GM23338 (cell line): ENCODE measurements at regions not wholly inside any gene's neighbourhood (a gene's known extent, or its start where the extent isn't known, plus 50 kb on each side); places are given as distances from the start of the nearest gene placed in this dataset.

ENCODE experiments used
- CREB1 ChIP-seq: fragments of 250-450 bp; sonication (Bioruptor Pico); IDR thresholded peaks from 2 replicates; pipeline ENCODE4 v1.5.0; 2020; ENCODE audit warnings: low read depth, mild to moderate bottlenecking, moderate library complexity
- EZH2 ChIP-seq: fragments of 200-600 bp; sonication (generic); IDR thresholded peaks from one replicate; pipeline ENCODE4 v1.8.0; 2017; ENCODE audit warnings: antibody characterized with exemption, mild to moderate bottlenecking, low read depth; ENCODE audit not compliant: unreplicated experiment
- EZH2phosphoT487 ChIP-seq: fragments of 200-600 bp; sonication (generic); IDR thresholded peaks from one replicate; pipeline ENCODE4 v1.8.1; 2018; ENCODE audit warnings: antibody characterized with exemption; ENCODE audit not compliant: unreplicated experiment
- JUNB ChIP-seq: IDR thresholded peaks from one replicate; pipeline ENCODE4 v1.6.1; 2016; ENCODE audit warnings: antibody characterized with exemption; ENCODE audit not compliant: unreplicated experiment
- NANOG ChIP-seq: IDR thresholded peaks from 2 replicates; pipeline ENCODE4 v1.6.1; 2016; ENCODE audit warnings: antibody characterized with exemption, borderline replicate concordance
- POLR2AphosphoS5 ChIP-seq: IDR thresholded peaks from 2 replicates; pipeline ENCODE4 v1.6.1; 2016; ENCODE audit warnings: antibody characterized with exemption, low read depth
- STAT1 ChIP-seq: IDR thresholded peaks from one replicate; pipeline ENCODE4 v1.6.1; 2016; ENCODE audit warnings: antibody characterized with exemption; ENCODE audit not compliant: unreplicated experiment
- ZNF114 ChIP-seq: fragments of 250-450 bp; sonication (Bioruptor Pico); IDR thresholded peaks from 2 replicates; pipeline ENCODE4 v1.5.0; 2020; ENCODE audit warnings: mild to moderate bottlenecking, moderate library complexity
- ZNF331 ChIP-seq: fragments of 250-450 bp; sonication (Bioruptor Pico); IDR thresholded peaks from 2 replicates; pipeline ENCODE4 v1.5.0; 2020; ENCODE audit warnings: low read depth, mild to moderate bottlenecking, moderate library complexity
- TF ChIP-seq, protein P1 (sequence below), 2 experiments: fragments of 200-600 bp in 1 of 2; sonication (generic) in 1 of 2; conservative IDR thresholded peaks; 2 replicates each; pipeline versions ENCODE4 v1.5.1 to v1.6.1; 2016 to 2017; ENCODE audit warnings: antibody characterized with exemption in 2 of 2, low read depth in 2 of 2, mild to moderate bottlenecking in 2 of 2, moderate library complexity in 1 of 2
- TF ChIP-seq, protein P2 (sequence below): IDR thresholded peaks from one replicate; pipeline ENCODE4 v1.6.1; 2018; ENCODE audit warnings: antibody characterized with exemption; ENCODE audit not compliant: unreplicated experiment
- TF ChIP-seq, protein P3 (sequence below): IDR thresholded peaks from 2 replicates; pipeline ENCODE4 v1.6.1; 2016; ENCODE audit warnings: antibody characterized with exemption

DNA sequence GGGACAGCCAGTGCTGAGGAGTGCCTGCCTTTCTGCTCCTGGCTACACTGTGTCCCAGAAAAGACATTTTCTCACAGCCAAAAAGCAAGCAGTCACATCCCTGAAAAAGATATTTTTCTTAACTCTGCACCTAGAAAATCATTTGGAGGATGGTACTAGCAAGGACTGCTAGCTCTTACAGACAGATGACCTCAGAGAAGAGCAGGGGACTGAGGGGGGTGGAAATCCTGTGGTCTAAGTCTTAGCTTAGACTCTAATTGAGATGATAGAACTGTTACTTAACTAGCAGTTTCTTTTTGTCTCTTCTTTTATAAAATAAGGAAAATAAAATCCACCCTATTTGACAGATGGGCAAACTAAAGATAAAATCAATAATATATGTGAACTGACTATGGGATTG lies 152.8 kb downstream of the TMEM200A start:
- TF ChIP-seq, protein P1, sequence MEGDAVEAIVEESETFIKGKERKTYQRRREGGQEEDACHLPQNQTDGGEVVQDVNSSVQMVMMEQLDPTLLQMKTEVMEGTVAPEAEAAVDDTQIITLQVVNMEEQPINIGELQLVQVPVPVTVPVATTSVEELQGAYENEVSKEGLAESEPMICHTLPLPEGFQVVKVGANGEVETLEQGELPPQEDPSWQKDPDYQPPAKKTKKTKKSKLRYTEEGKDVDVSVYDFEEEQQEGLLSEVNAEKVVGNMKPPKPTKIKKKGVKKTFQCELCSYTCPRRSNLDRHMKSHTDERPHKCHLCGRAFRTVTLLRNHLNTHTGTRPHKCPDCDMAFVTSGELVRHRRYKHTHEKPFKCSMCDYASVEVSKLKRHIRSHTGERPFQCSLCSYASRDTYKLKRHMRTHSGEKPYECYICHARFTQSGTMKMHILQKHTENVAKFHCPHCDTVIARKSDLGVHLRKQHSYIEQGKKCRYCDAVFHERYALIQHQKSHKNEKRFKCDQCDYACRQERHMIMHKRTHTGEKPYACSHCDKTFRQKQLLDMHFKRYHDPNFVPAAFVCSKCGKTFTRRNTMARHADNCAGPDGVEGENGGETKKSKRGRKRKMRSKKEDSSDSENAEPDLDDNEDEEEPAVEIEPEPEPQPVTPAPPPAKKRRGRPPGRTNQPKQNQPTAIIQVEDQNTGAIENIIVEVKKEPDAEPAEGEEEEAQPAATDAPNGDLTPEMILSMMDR (conservative IDR thresholded peaks at IDR 0.05; ENCODE audit: low read depth in 2 of 2), result no peak
- TF ChIP-seq, protein P2, sequence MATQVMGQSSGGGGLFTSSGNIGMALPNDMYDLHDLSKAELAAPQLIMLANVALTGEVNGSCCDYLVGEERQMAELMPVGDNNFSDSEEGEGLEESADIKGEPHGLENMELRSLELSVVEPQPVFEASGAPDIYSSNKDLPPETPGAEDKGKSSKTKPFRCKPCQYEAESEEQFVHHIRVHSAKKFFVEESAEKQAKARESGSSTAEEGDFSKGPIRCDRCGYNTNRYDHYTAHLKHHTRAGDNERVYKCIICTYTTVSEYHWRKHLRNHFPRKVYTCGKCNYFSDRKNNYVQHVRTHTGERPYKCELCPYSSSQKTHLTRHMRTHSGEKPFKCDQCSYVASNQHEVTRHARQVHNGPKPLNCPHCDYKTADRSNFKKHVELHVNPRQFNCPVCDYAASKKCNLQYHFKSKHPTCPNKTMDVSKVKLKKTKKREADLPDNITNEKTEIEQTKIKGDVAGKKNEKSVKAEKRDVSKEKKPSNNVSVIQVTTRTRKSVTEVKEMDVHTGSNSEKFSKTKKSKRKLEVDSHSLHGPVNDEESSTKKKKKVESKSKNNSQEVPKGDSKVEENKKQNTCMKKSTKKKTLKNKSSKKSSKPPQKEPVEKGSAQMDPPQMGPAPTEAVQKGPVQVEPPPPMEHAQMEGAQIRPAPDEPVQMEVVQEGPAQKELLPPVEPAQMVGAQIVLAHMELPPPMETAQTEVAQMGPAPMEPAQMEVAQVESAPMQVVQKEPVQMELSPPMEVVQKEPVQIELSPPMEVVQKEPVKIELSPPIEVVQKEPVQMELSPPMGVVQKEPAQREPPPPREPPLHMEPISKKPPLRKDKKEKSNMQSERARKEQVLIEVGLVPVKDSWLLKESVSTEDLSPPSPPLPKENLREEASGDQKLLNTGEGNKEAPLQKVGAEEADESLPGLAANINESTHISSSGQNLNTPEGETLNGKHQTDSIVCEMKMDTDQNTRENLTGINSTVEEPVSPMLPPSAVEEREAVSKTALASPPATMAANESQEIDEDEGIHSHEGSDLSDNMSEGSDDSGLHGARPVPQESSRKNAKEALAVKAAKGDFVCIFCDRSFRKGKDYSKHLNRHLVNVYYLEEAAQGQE, result no peak
- no peak for TF ChIP-seq ZNF331
- TF ChIP-seq CREB1 (CRISPR knock-in tag), result no peak
- TF ChIP-seq EZH2, result no peak
- TF ChIP-seq POLR2AphosphoS5, result no peak
- no peak for TF ChIP-seq JUNB
- TF ChIP-seq STAT1, result no peak
- no peak for TF ChIP-seq EZH2phosphoT487
- TF ChIP-seq, protein P3, sequence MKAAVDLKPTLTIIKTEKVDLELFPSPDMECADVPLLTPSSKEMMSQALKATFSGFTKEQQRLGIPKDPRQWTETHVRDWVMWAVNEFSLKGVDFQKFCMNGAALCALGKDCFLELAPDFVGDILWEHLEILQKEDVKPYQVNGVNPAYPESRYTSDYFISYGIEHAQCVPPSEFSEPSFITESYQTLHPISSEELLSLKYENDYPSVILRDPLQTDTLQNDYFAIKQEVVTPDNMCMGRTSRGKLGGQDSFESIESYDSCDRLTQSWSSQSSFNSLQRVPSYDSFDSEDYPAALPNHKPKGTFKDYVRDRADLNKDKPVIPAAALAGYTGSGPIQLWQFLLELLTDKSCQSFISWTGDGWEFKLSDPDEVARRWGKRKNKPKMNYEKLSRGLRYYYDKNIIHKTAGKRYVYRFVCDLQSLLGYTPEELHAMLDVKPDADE, result no peak
- TF ChIP-seq NANOG, result no peak
- TF ChIP-seq ZNF114 (CRISPR knock-in tag), result no peak
